CD4-positive, alpha-beta T cell (primary cell): ENCODE measurements at regions not wholly inside any gene's neighbourhood (a gene's known extent, or its start where the extent isn't known, plus 50 kb on each side); places are given as distances from the start of the nearest gene placed in this dataset.

ENCODE experiments used
- ATAC-seq: fragments of 200-7000 bp; cut with Tn5 transposase; one replicate; pipeline ENCODE4 v1.10.0; 2022; ENCODE audit warnings: mild to moderate bottlenecking; ENCODE audit not compliant: poor library complexity
- CTCF ChIA-PET: fragments of 350-600 bp; sonication (Branson Sonifier 250); formaldehyde crosslinking; loops from one replicate; lab custom pipeline; 2021; ENCODE audit warnings: antibody characterized with exemption, inconsistent platforms; lab: Charles Lee
- POLR2A ChIA-PET: fragments of 350-600 bp; sonication (Branson Sonifier 250); formaldehyde crosslinking; loops from one replicate; lab custom pipeline; 2021; ENCODE audit warnings: antibody characterized with exemption, inconsistent platforms; lab: Charles Lee
- DNase-seq, 14 experiments: peaks; one replicate each; pipeline ENCODE4 v3.0.0-alpha.2; 2013 to 2020; ENCODE audit warnings: mixed read lengths in 2 of 14
- H3K27ac ChIP-seq, 2 donors: one replicate each; pipeline versions ENCODE4 v1.5.1 to v1.7.0; 2013; ENCODE audit warnings: low read length in 2 of 2, low read depth in 1 of 2, mild to moderate bottlenecking in 1 of 2
- H3K27me3 ChIP-seq, 2 experiments: 1 replicate in 1 of 2; 2 replicates in 1 of 2; pipeline versions ENCODE4 v1.6.1 to v1.7.0; 2013; ENCODE audit warnings: low read length in 2 of 2, control low read depth in 1 of 2, mild to moderate bottlenecking in 1 of 2, moderate library complexity in 1 of 2; ENCODE audit not compliant: insufficient read depth in 2 of 2, control insufficient read depth in 1 of 2
- H3K36me3 ChIP-seq: one replicate; pipeline ENCODE4 v1.6.1; 2013; ENCODE audit warnings: low read length, control low read depth; ENCODE audit not compliant: insufficient read depth
- H3K4me1 ChIP-seq: one replicate; pipeline ENCODE4 v1.6.1; 2013; ENCODE audit warnings: low read length, control low read depth; ENCODE audit not compliant: insufficient read depth
- H3K4me3 ChIP-seq: one replicate; pipeline ENCODE4 v1.5.1; 2013; ENCODE audit warnings: mild to moderate bottlenecking, low read length, moderate library complexity
- H3K9me3 ChIP-seq, 2 experiments: 1 replicate in 1 of 2; 2 replicates in 1 of 2; pipeline versions ENCODE4 v1.6.1 to v1.7.0; 2013; ENCODE audit warnings: low read length in 2 of 2, mild to moderate bottlenecking in 2 of 2, control low read depth in 1 of 2, moderate library complexity in 1 of 2; ENCODE audit not compliant: control insufficient read depth in 1 of 2, insufficient read depth in 1 of 2
- H3K27ac Mint-ChIP-seq: one replicate; pipeline ENCODE4 v1.8.0; 2020; ENCODE audit warnings: mixed read lengths
- H3K27me3 Mint-ChIP-seq: one replicate; pipeline ENCODE4 v1.8.0; 2021; ENCODE audit warnings: mixed read lengths
- H3K36me3 Mint-ChIP-seq: one replicate; pipeline ENCODE4 v1.8.0; 2021; ENCODE audit warnings: low read depth, mixed read lengths
- H3K4me1 Mint-ChIP-seq: one replicate; pipeline ENCODE4 v1.8.0; 2021; ENCODE audit warnings: low read depth, mixed read lengths
- H3K4me3 Mint-ChIP-seq: one replicate; pipeline ENCODE4 v1.8.0; 2020; ENCODE audit warnings: mild to moderate bottlenecking, mixed read lengths
- H3K9me3 Mint-ChIP-seq: one replicate; pipeline ENCODE4 v1.8.0; 2020; ENCODE audit warnings: mixed read lengths
- CTCF ChIP-seq: fragments of 200-600 bp; IDR thresholded peaks from one replicate; pipeline ENCODE4 v1.8.0; 2022; ENCODE audit warnings: antibody characterized with exemption, mild to moderate bottlenecking
- intact Hi-C, 2 experiments: fragments of 100-400 bp; cut with DNase I in 1 of 2; cut with micrococcal nuclease in 1 of 2; formaldehyde crosslinking; loops; one replicate each; pipeline versions ENCODE4 v1.15.1 to v1.9.0; 2023 to 2025; cut with DNase I, micrococcal nuclease

- no peak overlapping the region for H3K27ac Mint-ChIP-seq
- Histone ChIP-seq H3K27me3 (no peaks in the 10 kb centered on the region), H3K4me3 (no peak overlapping the region), H3K27ac (no peak overlapping the region), H3K4me1 (no peaks in the 10 kb centered on the region), H3K36me3 (no peaks in the 10 kb centered on the region), H3K9me3 (no peaks in the 10 kb centered on the region)
- H3K4me3 Mint-ChIP-seq = no peak overlapping the region
- H3K4me1 Mint-ChIP-seq = no peaks in the 10 kb centered on the region
- DNase-seq (no peak), ATAC-seq (no peak)
- TF ChIP-seq CTCF = no peak
- intact Hi-C loops = no loop called here
- no peaks in the 10 kb centered on the region for H3K36me3 Mint-ChIP-seq
- no peaks in the 10 kb centered on the region for H3K27me3 Mint-ChIP-seq
- ChIA-PET CTCF (no interaction called here), POLR2A (interaction anchor here (0.7 kb wide), 1 partner anchor 8 kb away, joined by 4 read pairs; no protein-coding TSS in a partner anchor)
- H3K9me3 Mint-ChIP-seq = peaks cover 7% of the 10 kb centered on the region
These were observed 189.0 kb upstream of the TFAP2D start for GRCh38 chr6:50524341-50524740.

- Histone ChIP-seq H3K27me3 (no peaks in the 10 kb centered on the region), H3K27ac (no peak overlapping the region), H3K9me3 (no peaks in the 10 kb centered on the region), H3K4me3 (no peak overlapping the region), H3K36me3 (no peaks in the 10 kb centered on the region), H3K4me1 (no peaks in the 10 kb centered on the region)
- ChIA-PET CTCF (no interaction called here), POLR2A (no interaction called here)
- no peak for DNase-seq
- ATAC-seq = no peak
- no peaks in the 10 kb centered on the region for H3K4me1 Mint-ChIP-seq
- intact Hi-C loops = no loop called here
- peaks cover 5% of the 10 kb centered on the region for H3K9me3 Mint-ChIP-seq
- no peak overlapping the region for H3K27ac Mint-ChIP-seq
- H3K36me3 Mint-ChIP-seq = no peaks in the 10 kb centered on the region
- no peak for TF ChIP-seq CTCF
- H3K4me3 Mint-ChIP-seq = no peak overlapping the region
- no peaks in the 10 kb centered on the region for H3K27me3 Mint-ChIP-seq
These were observed 185.3 kb upstream of the TFAP2D start for GRCh38 chr6:50527985-50528384.

- Mint-ChIP-seq H3K4me3 (no peak overlapping the region), H3K27me3 (no peaks in the 10 kb centered on the region), H3K4me1 (no peaks in the 10 kb centered on the region), H3K27ac (no peak overlapping the region), H3K9me3 (peaks cover 2% of the 10 kb centered on the region), H3K36me3 (no peaks in the 10 kb centered on the region)
- Histone ChIP-seq H3K4me1 (no peaks in the 10 kb centered on the region), H3K9me3 (no peaks in the 10 kb centered on the region), H3K36me3 (no peaks in the 10 kb centered on the region), H3K4me3 (no peak overlapping the region), H3K27me3 (no peaks in the 10 kb centered on the region), H3K27ac (no peak overlapping the region)
- DNase-seq (no peak), ATAC-seq (no peak)
- ChIA-PET CTCF (interaction anchor here (0.8 kb wide), 1 partner anchor 39 kb away, joined by 3 read pairs; no protein-coding TSS in a partner anchor), POLR2A (no interaction called here)
- TF ChIP-seq CTCF = no peak
- intact Hi-C loops = no loop called here
These were observed 173.9 kb upstream of the TFAP2D start for GRCh38 chr6:50539447-50539846.
